Natural killer cell (primary cell): ENCODE measurements at regions not wholly inside any gene's neighbourhood (a gene's known extent, or its start where the extent isn't known, plus 50 kb on each side); places are given as distances from the start of the nearest gene placed in this dataset.

ENCODE experiments used
- ATAC-seq, 3 donors: fragments of 150-1000 bp in 2 of 3; fragments of 200-7000 bp in 1 of 3; cut with Tn5 transposase; 1 replicate in 1 of 3; 2 replicates in 2 of 3; pipeline ENCODE4 v1.10.0; 2021; ENCODE audit warnings: mild to moderate bottlenecking in 2 of 3, moderate library complexity in 2 of 3
- DNase-seq, 2 donors: peaks; one replicate each; pipeline versions ENCODE4 v3.0.0 to v3.0.0-alpha.2; 2013 to 2021; ENCODE audit warnings: mixed read lengths in 1 of 2
- H3K27ac ChIP-seq: one replicate; pipeline ENCODE4 v1.5.1; 2013; ENCODE audit warnings: mild to moderate bottlenecking, low read length
- H3K27me3 ChIP-seq: one replicate; pipeline ENCODE4 v1.6.1; 2013; ENCODE audit warnings: low read length; ENCODE audit not compliant: control insufficient read depth, insufficient read depth
- H3K36me3 ChIP-seq: one replicate; pipeline ENCODE4 v1.6.1; 2013; ENCODE audit warnings: low read length; ENCODE audit not compliant: control insufficient read depth, insufficient read depth
- H3K4me1 ChIP-seq: one replicate; pipeline ENCODE4 v1.6.1; 2013; ENCODE audit warnings: low read length; ENCODE audit not compliant: control insufficient read depth, insufficient read depth
- H3K4me3 ChIP-seq: one replicate; pipeline ENCODE4 v1.5.1; 2013; ENCODE audit warnings: low read length
- H3K9me3 ChIP-seq: one replicate; pipeline ENCODE4 v1.6.1; 2013; ENCODE audit warnings: low read length; ENCODE audit not compliant: control insufficient read depth, insufficient read depth
- H3K27ac Mint-ChIP-seq, 2 donors: one replicate each; pipeline ENCODE4 v1.8.0; 2022; ENCODE audit warnings: mild to moderate bottlenecking in 2 of 2, mixed read lengths in 2 of 2, moderate library complexity in 1 of 2
- H3K27me3 Mint-ChIP-seq, 2 donors: one replicate each; pipeline ENCODE4 v1.8.0; 2022; ENCODE audit warnings: low read depth in 2 of 2, mixed read lengths in 2 of 2
- H3K36me3 Mint-ChIP-seq: one replicate; pipeline ENCODE4 v1.8.0; 2022; ENCODE audit warnings: mixed read lengths
- H3K4me1 Mint-ChIP-seq, 2 donors: one replicate each; pipeline ENCODE4 v1.8.0; 2022; ENCODE audit warnings: mixed read lengths in 2 of 2
- H3K4me3 Mint-ChIP-seq: one replicate; pipeline ENCODE4 v1.8.0; 2022; ENCODE audit warnings: mild to moderate bottlenecking, moderate library complexity, mixed read lengths
- H3K9me3 Mint-ChIP-seq, 2 donors: one replicate each; pipeline ENCODE4 v1.8.0; 2022; ENCODE audit warnings: mixed read lengths in 2 of 2
- WGBS: methylation state at CpG from one replicate; pipeline ENCODE4 v1.1.7; 2013; ENCODE audit warnings: missing lambda C conversion rate; ENCODE audit not compliant: insufficient coverage; 5-methylcytosine and 5-hydroxymethylcytosine counted together
- intact Hi-C: fragments of 100-400 bp; cut with micrococcal nuclease; formaldehyde crosslinking; loops from one replicate; pipeline ENCODE4 v1.14.2; 2022
- TF ChIP-seq, protein P1 (sequence below): fragments of 200-600 bp; IDR thresholded peaks from one replicate; pipeline ENCODE4 v1.8.0; 2022; ENCODE audit warnings: antibody characterized with exemption

DNA sequence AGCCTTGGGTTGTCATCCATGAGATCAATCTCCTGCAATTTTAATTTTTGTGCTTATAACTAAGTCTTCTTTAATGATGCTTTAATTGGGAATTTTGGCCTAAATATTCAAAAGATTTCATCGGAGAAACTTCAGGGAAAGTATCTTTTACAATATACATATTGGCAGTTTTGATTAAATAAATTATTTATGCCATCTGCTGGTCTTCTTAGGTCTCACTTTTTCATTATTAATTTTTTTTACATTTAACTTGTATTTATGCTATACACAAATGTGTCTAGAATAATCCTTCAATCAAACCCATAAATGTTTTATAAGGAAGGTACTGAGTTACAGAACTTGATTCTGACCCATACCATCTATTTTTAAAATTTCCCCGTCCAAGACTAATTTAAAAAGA lies 95.1 kb upstream of the XPO1 start:
- H3K36me3 Mint-ChIP-seq = no peaks in the 10 kb centered on the region
- Histone ChIP-seq H3K4me3 (no peak overlapping the region), H3K36me3 (no peaks in the 10 kb centered on the region), H3K4me1 (no peaks in the 10 kb centered on the region), H3K27me3 (no peaks in the 10 kb centered on the region), H3K27ac (no peak overlapping the region), H3K9me3 (no peaks in the 10 kb centered on the region)
- no CpG with 5 or more reads among the region's 2 CpGs for WGBS
- TF ChIP-seq, protein P1, sequence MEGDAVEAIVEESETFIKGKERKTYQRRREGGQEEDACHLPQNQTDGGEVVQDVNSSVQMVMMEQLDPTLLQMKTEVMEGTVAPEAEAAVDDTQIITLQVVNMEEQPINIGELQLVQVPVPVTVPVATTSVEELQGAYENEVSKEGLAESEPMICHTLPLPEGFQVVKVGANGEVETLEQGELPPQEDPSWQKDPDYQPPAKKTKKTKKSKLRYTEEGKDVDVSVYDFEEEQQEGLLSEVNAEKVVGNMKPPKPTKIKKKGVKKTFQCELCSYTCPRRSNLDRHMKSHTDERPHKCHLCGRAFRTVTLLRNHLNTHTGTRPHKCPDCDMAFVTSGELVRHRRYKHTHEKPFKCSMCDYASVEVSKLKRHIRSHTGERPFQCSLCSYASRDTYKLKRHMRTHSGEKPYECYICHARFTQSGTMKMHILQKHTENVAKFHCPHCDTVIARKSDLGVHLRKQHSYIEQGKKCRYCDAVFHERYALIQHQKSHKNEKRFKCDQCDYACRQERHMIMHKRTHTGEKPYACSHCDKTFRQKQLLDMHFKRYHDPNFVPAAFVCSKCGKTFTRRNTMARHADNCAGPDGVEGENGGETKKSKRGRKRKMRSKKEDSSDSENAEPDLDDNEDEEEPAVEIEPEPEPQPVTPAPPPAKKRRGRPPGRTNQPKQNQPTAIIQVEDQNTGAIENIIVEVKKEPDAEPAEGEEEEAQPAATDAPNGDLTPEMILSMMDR = no peak
- no peak overlapping the region for H3K27ac Mint-ChIP-seq
- no peaks in the 10 kb centered on the region for H3K9me3 Mint-ChIP-seq
- ATAC-seq (no peak), DNase-seq (no peak)
- no peak overlapping the region for H3K4me3 Mint-ChIP-seq
- intact Hi-C loops = no loop called here
- no peaks in the 10 kb centered on the region for H3K27me3 Mint-ChIP-seq
- no peaks in the 10 kb centered on the region for H3K4me1 Mint-ChIP-seq

DNA sequence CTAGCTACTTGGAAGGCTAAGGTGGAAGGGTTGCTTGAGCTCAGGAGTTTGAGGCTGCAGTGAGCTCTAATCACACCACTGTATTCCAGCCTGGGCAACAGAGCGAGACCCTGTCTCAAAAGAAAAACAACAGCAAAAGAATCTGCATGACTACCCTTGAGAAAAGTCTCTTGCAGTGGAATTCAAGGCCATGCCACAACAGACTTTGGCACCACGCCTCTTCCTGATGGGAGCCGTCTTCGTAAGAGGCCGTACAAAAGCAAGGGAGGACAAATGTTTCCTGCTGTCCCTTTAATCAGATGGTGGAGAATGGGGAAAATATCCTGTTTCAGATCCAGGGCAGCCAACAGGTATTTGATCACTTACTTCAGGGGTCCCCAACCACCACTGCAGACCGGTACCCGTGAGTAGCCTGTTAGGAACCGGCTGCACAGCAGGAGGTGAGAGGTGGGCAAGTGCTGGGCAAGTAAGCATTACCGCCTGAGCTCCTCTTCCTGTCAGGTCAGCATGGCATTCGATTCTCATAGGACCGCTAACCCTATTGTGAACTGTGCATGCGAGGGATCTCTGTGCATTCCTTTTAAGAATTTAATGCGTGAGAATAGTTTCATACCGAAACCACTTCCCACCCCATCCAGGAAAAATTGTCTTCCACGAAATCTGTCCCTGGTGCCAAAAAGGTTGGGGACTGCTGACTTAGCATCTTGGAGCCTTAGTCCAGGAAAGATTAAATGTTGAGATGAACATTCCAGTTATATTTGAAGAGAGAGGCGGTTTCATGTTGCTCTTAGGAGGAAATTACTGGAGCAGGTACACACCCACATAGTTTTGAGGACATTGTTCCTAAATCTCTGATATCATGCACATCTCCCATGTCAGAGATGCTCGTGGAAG lies 94.4 kb upstream of the XPO1 start:
- H3K4me3 Mint-ChIP-seq = no peak overlapping the region
- no peaks in the 10 kb centered on the region for H3K4me1 Mint-ChIP-seq
- DNase-seq (no peak), ATAC-seq (no peak)
- intact Hi-C loops = no loop called here
- Histone ChIP-seq H3K4me1 (no peaks in the 10 kb centered on the region), H3K9me3 (no peaks in the 10 kb centered on the region), H3K27me3 (no peaks in the 10 kb centered on the region), H3K27ac (no peak overlapping the region), H3K4me3 (no peak overlapping the region), H3K36me3 (no peaks in the 10 kb centered on the region)
- H3K36me3 Mint-ChIP-seq = no peaks in the 10 kb centered on the region
- 90% methylated on average over 17 of the region's 17 CpGs for WGBS
- TF ChIP-seq, protein P1 = no peak
- no peaks in the 10 kb centered on the region for H3K9me3 Mint-ChIP-seq
- no peak overlapping the region for H3K27ac Mint-ChIP-seq
- no peaks in the 10 kb centered on the region for H3K27me3 Mint-ChIP-seq

DNA sequence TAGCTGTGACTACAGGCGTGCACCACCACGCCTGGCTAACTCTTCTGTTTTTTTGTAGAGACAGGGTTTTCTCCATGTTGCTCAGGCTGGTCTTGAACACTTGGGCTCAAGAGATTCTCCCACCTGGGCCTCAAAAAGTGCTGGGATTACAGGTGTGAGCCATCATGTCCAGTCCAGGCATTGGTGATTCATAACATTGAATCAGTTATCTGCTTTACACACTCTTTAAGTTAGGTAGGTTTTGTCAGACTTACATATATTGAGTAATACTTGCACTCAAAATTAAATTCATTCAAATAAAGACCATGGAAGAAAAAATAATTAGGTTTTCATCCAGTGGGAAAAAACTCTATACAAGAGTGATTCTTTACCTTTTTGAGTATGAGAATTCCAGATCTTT lies 93.2 kb upstream of the XPO1 start:
- Mint-ChIP-seq H3K4me3 (no peak overlapping the region), H3K4me1 (no peaks in the 10 kb centered on the region), H3K27me3 (no peaks in the 10 kb centered on the region), H3K36me3 (no peaks in the 10 kb centered on the region), H3K9me3 (no peaks in the 10 kb centered on the region), H3K27ac (no peak overlapping the region)
- no peak for ATAC-seq
- Histone ChIP-seq H3K4me1 (no peaks in the 10 kb centered on the region), H3K27ac (no peak overlapping the region), H3K27me3 (no peaks in the 10 kb centered on the region), H3K36me3 (no peaks in the 10 kb centered on the region), H3K9me3 (no peaks in the 10 kb centered on the region), H3K4me3 (no peak overlapping the region)
- TF ChIP-seq, protein P1 = no peak
- intact Hi-C loops = no loop called here
- DNase-seq = no peak
- WGBS = 97% methylated on average over 2 of the region's 2 CpGs

DNA sequence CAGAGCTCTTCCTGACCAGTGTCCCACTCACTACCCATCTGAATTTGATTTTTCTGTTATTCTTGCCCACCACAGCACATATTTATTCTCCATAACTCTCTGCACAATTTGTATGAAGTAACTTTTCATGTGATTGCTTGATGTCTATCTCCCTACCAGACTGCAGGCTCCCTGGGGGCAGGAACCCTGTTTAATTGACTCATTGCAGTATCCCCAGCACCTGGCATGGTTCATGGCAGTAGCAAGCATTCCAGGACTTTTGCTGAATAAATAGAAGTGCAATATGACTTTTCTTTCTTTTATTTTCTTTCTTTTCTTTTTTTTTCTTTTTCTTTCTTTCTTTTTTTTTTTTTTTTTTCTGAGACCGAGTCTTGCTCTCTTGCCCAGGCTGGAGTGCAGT lies 88.7 kb upstream of the XPO1 start:
- no peaks in the 10 kb centered on the region for H3K27me3 Mint-ChIP-seq
- Histone ChIP-seq H3K36me3 (no peaks in the 10 kb centered on the region), H3K27me3 (no peaks in the 10 kb centered on the region), H3K27ac (no peak overlapping the region), H3K9me3 (no peaks in the 10 kb centered on the region), H3K4me1 (no peaks in the 10 kb centered on the region), H3K4me3 (no peak overlapping the region)
- TF ChIP-seq, protein P1 = no peak
- no peak for DNase-seq
- H3K4me3 Mint-ChIP-seq = no peak overlapping the region
- ATAC-seq = no peak
- WGBS = 100% methylated on average over 1 of the region's 1 CpG
- no peaks in the 10 kb centered on the region for H3K9me3 Mint-ChIP-seq
- intact Hi-C loops = no loop called here
- H3K36me3 Mint-ChIP-seq = no peaks in the 10 kb centered on the region
- no peak overlapping the region for H3K27ac Mint-ChIP-seq
- no peaks in the 10 kb centered on the region for H3K4me1 Mint-ChIP-seq
